Uterus (tissue), 3 donors: ENCODE measurements at regions not wholly inside any gene's neighbourhood (a gene's known extent, or its start where the extent isn't known, plus 50 kb on each side); places are given as distances from the start of the nearest gene placed in this dataset.

ENCODE experiments used
- DNase-seq, 2 donors: peaks; one replicate each; pipeline ENCODE4 v3.0.0-alpha.2; 2019 to 2020
- H3K27ac ChIP-seq, 2 donors: fragments of 200-600 bp; sonication (generic); 1 replicate in 1 of 2; 2 replicates in 1 of 2; pipeline ENCODE4 v1.5.1; 2016 to 2018
- H3K27me3 ChIP-seq, 2 donors: fragments of 200-600 bp; sonication (generic); one replicate each; pipeline ENCODE4 v1.5.1; 2018 to 2019; ENCODE audit warnings: control low read depth in 1 of 2
- H3K36me3 ChIP-seq, 2 donors: fragments of 200-600 bp; sonication (generic); one replicate each; pipeline ENCODE4 v1.5.1; 2019; ENCODE audit warnings: control low read depth in 1 of 2
- H3K4me1 ChIP-seq, 2 donors: fragments of 200-600 bp; sonication (generic); one replicate each; pipeline ENCODE4 v1.5.1; 2018 to 2019; ENCODE audit warnings: control low read depth in 1 of 2
- H3K4me3 ChIP-seq, 2 donors: fragments of 200-600 bp; sonication (generic); 1 replicate in 1 of 2; 2 replicates in 1 of 2; pipeline ENCODE4 v1.5.1; 2018 to 2019; ENCODE audit warnings: mild to moderate bottlenecking in 1 of 2
- H3K9me3 ChIP-seq, 2 donors: fragments of 200-600 bp; sonication (generic); one replicate each; pipeline ENCODE4 v1.5.1; 2019; ENCODE audit warnings: control low read depth in 1 of 2
- POLR2A ChIP-seq, 2 donors: fragments of 450-650 bp; IDR thresholded peaks; one replicate each; pipeline ENCODE4 v1.6.1; 2016; ENCODE audit warnings: antibody characterized with exemption in 2 of 2, mild to moderate bottlenecking in 1 of 2, moderate library complexity in 1 of 2
- intact Hi-C: fragments of 100-400 bp; cut with DNase I; formaldehyde crosslinking; loops from one replicate; pipeline ENCODE4 v1.15.1; 2023; ENCODE audit warnings: low total_unique reads
- TF ChIP-seq, protein P1 (sequence below), 4 experiments: fragments of 200-600 bp in 2 of 4; fragments of 450-650 bp in 2 of 4; sonication (generic) in 2 of 4; IDR thresholded peaks; one replicate each; pipeline ENCODE4 v1.5.1; 2016 to 2019; ENCODE audit warnings: antibody characterized with exemption in 4 of 4, mild to moderate bottlenecking in 2 of 4, moderate library complexity in 1 of 4
- donor health status: DM: yes; HTN: yes; CAD: no.

DNA sequence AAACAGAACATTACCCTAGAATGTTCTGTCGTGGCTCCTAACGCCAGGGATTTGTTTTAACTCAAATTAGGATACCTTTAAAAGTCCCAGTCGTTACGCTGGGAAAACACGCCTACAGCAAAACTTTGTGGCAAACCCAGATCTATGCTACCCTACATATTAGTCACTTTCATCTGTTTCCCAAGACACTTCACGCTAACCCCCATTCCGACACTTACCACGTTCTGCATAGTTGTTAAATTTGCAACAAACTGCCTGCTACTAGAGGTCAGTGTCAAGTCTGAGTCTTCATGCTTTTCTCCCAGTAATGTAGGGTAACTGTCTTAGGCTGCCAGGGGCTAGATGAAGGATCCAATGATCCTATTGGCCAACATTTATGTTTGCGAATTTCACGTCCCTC, 140.3 kb downstream of the RASEF start:
- no peak overlapping the region for H3K27ac ChIP-seq
- no peaks in the 10 kb centered on the region for H3K36me3 ChIP-seq
- no peaks in the 10 kb centered on the region for H3K9me3 ChIP-seq
- no peaks in the 10 kb centered on the region for H3K4me1 ChIP-seq
- intact Hi-C loops = no loop called here
- no peak overlapping the region for H3K4me3 ChIP-seq
- TF ChIP-seq POLR2A (IDR thresholded peaks at IDR 0.05) = no peak
- TF ChIP-seq, protein P1, sequence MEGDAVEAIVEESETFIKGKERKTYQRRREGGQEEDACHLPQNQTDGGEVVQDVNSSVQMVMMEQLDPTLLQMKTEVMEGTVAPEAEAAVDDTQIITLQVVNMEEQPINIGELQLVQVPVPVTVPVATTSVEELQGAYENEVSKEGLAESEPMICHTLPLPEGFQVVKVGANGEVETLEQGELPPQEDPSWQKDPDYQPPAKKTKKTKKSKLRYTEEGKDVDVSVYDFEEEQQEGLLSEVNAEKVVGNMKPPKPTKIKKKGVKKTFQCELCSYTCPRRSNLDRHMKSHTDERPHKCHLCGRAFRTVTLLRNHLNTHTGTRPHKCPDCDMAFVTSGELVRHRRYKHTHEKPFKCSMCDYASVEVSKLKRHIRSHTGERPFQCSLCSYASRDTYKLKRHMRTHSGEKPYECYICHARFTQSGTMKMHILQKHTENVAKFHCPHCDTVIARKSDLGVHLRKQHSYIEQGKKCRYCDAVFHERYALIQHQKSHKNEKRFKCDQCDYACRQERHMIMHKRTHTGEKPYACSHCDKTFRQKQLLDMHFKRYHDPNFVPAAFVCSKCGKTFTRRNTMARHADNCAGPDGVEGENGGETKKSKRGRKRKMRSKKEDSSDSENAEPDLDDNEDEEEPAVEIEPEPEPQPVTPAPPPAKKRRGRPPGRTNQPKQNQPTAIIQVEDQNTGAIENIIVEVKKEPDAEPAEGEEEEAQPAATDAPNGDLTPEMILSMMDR (IDR thresholded peaks at IDR 0.05) = no peak
- DNase-seq = no peak
- no peaks in the 10 kb centered on the region for H3K27me3 ChIP-seq

DNA sequence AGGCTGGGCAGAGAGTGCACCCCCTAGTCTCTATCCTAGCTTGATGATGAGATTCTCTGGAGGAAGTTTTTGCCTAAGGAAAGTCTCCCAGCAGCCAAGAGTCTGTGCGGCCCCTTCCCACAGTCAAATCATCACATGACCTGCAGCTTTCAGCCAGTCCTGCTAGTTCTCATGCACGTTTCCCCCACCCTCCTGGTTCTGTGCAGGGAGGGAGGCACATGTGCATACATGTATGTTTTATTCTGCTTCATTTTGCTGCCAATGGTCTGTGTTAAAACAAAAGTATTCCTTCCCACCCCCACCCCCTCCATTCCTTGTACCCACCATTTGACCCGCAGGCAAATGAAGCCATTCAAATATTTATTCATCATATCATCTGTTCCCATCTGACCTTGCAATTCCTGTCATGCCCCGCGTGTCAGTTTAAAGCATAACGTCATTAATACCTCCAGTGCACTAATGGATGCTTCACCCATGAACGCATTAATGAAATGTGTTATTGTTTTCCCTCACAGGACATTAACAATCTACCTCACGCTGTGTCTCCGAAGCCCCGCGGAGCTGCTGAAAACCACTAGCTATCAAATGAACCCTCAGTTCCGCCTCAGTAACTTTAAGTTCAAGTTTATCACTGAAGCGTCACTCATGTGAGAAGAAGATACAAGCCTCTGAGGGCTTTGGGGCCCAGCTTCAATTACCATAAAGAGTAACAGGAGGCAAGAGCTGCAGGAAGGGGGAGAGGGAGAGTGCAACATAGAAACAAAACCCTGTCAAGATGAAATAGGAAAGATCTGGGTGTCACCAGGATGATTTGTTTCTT, 139.6 kb downstream of the RASEF start:
- Histone ChIP-seq H3K4me3 (no peak overlapping the region), H3K4me1 (no peaks in the 10 kb centered on the region), H3K27me3 (no peaks in the 10 kb centered on the region), H3K9me3 (no peaks in the 10 kb centered on the region), H3K27ac (no peak overlapping the region), H3K36me3 (no peaks in the 10 kb centered on the region)
- TF ChIP-seq POLR2A (IDR thresholded peaks at IDR 0.05) = no peak
- DNase-seq = no peak
- intact Hi-C loops = no loop called here

DNA sequence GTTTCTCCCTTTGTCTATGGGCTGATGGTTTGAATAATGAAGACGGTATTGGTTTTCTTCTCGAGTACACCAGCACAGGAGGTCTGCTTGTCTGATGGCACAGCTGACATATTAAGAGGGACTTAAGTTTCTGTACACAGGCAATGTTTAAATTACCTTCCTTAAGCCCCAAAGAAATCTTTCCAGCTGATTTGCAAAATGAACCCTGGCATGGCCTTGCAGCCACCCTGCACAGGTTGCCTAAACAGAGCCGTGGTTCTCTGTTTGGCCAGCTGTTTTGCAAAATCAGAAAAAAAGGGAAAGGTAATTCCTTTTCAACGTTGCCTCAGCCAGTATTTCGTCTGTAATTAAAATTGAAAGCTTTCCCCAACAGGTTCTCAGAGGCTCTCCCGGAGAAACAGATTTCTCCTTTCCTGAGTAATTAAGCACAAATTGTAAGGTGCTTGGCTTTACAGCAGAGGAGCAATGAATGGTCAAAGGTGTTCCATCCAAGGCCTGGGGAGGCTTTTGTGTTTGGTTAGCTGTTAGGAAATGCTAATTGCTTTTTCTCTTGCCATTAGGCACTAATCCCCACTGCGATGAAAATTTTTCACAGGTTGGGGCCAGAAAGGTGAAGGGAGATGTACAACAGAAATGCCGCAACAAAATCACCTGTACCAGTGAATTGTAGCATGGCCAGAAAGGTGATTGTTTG, 138.9 kb downstream of the RASEF start:
- Histone ChIP-seq H3K4me1 (no peaks in the 10 kb centered on the region), H3K36me3 (no peaks in the 10 kb centered on the region), H3K9me3 (no peaks in the 10 kb centered on the region), H3K27me3 (no peaks in the 10 kb centered on the region), H3K4me3 (no peak overlapping the region), H3K27ac (no peak overlapping the region)
- no peak for DNase-seq
- intact Hi-C loops = no loop called here
- TF ChIP-seq, protein P1 (IDR thresholded peaks at IDR 0.05) = no peak
- no peak for TF ChIP-seq POLR2A (IDR thresholded peaks at IDR 0.05)
